ENCODE measurements at regions not wholly inside any gene's neighbourhood (a gene's known extent, or its start where the extent isn't known, plus 50 kb on each side); places are given as distances from the start of the nearest gene placed in this dataset.
"Not testable (repeated sequence)": the region's sequence is repeated elsewhere in the genome, so short reads cannot be mapped to it uniquely, and the experiment has no call there.

DNA sequence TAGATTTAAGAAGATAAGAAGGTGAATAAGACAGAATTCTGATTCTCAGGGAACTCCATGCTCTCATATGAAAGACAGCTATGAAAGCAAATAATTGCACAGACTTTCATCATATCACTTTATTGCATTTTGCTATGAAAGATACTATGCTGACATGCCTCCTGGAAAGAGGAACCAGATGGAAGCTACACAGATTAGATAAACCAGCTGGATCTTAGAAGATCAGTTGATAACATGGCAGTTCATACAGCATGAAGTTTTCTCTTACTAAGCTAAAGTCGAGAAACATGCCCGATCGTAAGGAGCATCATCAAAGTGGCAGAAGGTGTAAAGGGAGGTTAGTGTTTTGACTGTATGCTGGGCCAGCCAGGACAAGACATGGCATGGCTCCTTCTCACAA lies 112.5 kb upstream of the DPP6 start:
- DNase-seq (ENCODE audit: low read depth in 2 of 2), result no peak

DNA sequence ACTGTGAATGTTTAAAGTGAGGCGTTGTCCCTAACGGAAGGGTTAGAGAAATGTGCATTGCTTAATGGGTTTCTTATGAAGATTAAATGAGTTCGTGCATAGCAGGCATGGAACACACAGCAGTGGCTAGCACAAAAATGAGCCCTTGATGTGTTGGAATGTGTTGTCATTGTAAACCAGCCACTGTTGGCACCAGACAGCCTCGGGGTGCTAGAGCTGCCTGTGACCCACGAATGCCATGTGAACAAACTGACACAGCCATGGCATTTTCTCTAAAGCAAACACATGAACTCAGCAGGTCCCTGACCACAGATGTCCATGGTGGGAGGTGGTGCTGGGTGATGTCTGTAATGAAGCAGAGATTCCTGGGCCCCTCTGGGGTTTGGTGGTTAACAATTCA lies 111.1 kb upstream of the DPP6 start:
- no peak for DNase-seq (ENCODE audit: low read depth in 2 of 2)

DNA sequence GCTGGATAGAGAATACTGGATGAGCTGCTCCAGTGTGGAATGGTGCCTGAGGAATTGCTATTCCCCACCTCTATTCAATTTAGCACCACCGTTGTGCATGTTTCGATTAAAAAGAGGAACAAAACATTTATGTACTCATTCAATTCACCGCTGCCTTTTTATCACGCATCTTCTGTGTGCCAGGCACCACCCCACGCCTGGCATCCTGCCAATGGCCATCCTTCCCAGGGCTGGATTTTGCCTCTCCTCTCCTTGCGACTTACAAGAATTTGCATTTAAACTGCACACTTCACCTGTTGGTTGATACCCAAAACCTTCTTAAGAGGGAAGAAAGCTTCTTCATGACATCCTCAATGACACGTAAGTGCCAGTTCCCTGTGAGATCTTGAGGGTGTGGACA lies 110.2 kb upstream of the DPP6 start:
- no peak for DNase-seq (ENCODE audit: low read depth in 2 of 2)

DNA sequence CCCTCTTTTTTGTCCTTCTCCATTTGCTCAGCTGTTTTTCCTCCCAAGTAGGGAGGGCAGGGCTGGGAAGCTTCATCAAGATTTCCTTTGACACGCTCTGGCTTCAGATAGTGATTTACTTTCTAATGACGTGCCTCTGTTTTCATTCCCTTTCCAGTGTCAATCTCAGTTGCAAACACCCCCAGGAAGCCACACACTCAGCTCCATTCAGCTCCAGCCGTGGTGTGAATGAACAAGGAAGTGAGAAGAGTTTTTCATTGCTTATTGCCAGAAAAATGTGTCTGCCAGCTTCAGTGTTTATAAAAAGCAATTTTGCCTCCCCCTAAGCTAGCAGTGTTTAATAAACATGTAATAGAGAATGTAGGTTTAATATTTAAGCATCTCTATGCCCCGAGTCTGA lies 108.7 kb upstream of the DPP6 start:
- no peak for DNase-seq (ENCODE audit: low read depth in 2 of 2)

DNA sequence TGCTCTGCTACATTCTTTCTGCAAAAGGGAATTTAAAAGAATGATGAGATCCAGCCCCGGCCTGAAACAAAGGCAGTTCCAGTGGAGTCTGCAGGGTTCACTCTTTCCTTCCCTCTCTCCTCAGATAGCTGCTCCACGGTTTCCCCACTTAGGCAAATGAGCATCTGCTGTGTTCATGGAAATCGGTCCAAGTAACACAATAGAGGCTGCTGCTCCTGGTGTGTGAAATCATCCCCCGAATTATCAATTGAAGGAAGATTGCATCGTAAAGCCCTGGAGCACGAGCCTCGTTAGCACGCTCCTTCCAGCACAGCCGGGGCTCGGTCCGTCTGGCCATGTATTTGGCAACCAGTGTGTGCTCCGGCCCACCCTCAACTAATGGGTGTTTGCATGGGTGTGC lies 108.3 kb upstream of the DPP6 start:
- DNase-seq (ENCODE audit: low read depth in 2 of 2), result no peak

DNA sequence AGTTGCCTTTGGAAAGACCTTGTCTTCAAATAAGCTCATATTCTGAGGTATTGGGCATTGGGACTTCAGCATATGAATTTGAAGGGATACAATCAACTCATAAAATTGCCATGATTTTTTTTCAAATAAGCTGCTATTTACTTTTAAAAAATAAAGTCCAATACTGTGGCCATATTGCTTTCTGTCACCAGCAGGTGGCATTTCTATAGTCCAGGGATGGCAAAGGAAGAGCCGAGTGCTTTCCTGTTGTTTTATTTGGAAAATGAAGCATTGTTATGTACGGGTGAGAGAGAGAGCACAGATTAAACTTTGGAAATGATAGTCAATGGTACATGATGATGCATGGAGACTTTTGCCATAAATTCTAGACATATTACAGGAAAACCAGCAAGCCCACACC lies 104.1 kb upstream of the DPP6 start:
- DNase-seq (ENCODE audit: low read depth in 2 of 2), result no peak

DNA sequence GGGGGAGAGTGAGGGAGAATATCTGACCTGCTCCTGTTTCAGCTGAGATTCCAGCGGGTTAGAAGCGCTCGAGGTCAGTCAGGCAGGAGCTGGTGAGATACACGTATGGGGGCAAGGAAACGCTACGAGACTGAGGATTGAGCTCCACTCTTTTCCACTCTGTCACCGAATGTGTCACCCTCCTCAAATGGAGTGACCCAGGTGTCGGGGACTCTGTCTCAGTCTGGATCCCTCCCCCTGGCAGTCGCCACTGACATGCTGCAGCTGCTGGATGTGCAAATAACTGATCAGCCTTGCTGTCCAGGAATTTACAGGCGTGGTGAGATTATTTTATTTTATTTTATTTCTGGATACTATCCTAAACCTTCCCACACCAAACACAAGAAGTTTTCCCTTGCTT lies 100.9 kb upstream of the DPP6 start:
- DNase-seq (ENCODE audit: low read depth in 2 of 2), result no peak

DNA sequence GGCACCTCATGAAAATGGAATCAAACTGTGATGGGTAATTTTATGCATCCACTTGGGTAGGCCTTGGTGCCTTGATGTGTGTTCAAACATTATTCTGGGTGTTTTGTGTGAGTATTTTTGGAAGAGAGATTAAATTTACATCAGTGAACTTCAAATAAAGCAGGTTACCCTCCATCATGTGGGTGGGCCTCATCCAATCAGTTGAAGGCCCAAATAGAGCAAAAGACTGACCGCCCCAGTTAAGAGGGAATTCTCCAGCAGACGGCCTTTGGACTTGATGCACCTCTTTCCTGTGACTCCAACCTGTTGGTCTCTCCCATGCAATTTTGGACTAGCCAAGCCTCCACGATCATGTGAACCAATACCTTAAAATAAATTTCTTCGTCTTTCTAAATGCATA lies 97.7 kb upstream of the DPP6 start:
- DNase-seq (ENCODE audit: low read depth in 2 of 2), result no peak

DNA sequence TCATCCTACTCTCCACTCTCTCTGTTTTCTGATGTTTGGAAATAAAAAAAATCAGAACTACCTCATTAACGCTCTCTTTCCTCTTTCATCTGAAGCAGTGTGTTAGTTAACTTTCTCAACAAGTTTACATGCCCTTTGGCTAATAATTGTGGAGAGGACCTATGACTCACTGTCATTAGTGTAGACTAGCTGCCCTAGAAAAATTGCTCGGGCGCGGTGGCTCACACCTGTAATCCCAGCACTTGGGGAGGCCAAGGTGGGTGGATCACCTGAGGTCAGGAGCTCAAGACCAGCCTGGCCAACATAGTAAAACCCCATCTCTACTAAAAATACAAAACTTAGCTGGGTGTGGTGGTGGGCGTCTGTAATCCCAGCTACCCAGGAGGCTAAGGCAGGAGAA lies 94.5 kb upstream of the DPP6 start:
- DNase-seq (ENCODE audit: low read depth in 2 of 2), result not testable (repeated sequence)

DNA sequence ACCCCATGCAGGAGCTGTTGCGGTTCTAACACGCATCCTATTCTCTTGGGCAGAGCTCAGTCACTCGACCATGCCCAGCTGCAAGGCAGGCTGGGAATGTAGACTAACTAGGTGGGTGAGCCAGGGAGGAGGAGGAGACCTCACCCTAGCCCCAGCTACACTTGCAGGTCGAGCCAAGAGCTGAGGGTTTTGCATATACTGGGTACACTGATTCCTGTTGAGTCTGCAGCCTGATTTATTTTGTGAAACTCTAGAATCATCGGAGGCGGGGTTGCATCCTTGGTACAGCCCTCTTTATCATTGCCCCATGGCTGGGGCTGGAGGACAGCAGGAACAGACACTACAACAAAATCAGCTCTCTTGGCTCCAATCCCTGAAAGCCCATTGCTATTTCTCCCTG lies 93.8 kb upstream of the DPP6 start:
- DNase-seq (ENCODE audit: low read depth in 2 of 2), result not testable (repeated sequence)

DNA sequence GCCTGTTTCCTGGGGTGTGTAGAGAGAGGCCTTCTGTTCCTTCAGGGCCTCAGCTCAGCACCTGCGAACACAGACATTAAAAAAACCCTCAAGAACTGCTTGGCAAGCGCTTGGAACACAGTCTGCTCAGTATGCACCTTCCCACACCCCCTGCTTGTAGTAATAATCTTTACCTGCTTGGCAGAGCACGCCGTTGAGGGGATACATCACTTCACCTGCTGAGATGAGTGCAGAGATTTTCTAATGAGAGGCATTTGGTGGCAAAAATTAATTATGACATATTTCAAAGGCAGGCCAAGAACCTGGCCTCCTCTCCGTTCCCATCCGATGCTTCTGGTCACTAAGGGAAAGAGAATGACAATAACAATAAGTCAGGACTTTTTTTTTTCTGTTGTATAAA lies 93.4 kb upstream of the DPP6 start:
- DNase-seq (ENCODE audit: low read depth in 2 of 2), result not testable (repeated sequence)

DNA sequence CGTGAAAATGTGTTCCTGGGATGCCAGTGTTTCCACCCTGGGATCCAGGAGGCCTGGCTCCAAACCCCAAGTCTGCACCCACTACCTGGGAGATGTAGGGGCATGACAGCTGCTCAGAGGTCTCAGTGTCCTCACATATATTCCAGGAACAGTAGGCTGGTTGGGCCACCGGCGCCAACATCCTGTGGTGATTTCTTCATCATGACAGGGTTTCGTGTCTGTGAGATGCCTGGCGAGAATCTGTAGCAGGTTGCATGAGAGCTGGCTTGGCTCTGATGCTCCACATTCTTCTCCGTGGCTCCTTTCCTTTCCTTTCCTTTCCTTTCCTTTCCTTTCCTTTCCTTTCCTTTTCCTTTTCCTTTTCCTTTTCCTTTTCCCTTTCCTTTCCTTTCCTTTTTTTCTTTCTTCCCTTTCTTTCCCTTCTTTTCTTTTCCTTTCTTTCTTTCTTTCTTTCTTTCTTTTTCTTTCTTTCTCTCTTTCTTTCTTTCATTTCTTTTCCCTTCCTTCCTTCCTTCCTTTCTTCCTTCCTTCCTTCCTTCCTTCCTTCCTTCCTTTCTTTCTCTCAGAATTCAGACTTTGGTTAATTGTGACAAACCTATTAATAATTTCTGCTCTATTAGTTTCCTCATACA lies 87.6 kb upstream of the DPP6 start:
- DNase-seq (ENCODE audit: low read depth in 2 of 2), result not testable (repeated sequence)

DNA sequence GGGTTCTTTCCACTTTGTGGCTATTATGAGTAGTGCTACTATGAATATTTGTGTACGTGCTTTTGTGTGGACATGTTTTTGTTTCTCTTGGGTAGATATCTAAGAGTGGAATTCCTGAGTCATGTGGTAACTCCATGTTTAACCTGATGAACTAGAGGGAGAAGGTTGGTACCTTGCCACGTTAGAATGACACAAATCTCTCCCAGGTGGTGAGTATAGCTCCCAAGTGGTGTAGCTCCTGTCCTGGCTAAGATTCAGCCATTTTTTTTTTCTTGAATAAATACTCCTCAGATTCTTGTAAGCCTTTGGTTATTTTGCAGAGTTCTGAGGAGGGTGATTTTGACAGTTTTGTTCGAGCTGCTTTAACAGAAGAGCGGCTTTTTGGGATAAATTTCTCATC lies 83.2 kb upstream of the DPP6 start:
- not testable (repeated sequence) for DNase-seq (ENCODE audit: low read depth in 2 of 2)

DNA sequence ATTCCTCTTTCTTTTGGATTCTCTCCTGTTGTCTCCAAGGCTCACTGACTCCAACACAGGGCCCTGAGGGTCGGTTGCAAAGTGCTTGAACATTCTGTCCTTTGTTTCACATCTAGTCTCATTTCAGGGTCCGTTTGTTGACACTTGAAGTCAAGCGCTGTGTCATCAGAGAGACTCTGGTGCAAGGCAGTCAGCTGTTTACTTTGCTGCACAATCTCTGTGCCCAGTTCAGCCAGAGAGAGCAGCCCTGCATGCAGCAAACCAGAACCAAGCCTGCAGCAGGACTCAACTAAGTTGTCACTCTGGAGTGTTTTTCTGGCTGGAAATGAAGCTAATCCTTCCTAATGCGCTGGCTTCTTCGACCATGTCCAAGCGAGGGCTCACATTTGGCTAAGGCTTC lies 77.6 kb upstream of the DPP6 start:
- not testable (repeated sequence) for DNase-seq (ENCODE audit: low read depth in 2 of 2)

DNA sequence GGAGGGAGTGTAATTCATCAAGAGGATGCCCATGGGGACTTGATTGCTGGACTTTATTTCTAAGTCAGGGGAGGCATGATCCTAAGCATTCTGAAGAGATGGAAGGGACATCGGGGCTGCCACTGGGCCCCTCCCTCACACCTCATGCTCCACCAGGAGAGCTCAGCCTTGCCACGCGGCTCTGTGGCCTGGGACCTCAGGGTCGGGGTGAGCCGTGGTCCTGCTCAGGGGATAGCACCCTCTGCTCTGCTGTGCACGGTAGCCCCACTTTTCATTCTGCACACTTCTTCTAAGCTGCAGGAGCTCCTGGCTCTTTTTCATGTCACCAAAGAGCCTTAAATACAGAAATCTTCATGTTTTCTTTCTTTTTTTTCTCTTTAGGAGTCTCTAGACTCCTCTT lies 75.5 kb upstream of the DPP6 start:
- not testable (repeated sequence) for DNase-seq (ENCODE audit: low read depth in 2 of 2)

DNA sequence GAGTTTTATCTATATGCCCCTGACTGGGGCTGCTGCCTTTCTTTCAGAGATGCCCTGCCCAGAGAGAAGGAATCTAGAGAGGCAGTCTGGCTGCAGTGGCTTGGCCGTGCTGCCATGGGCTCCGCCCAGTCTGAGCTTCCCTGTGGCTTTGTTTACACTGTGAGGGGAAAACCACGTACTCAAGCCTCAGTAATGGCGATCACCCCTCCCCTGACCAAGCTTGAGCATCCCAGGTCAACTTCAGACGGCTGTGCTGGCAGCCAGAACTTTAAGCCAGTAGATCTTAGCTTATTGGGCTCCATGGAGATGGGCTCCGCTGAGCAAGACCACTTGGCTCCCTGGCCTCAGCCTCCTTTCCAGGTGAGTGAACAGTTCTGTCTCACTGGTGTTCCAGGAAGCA lies 69.0 kb upstream of the DPP6 start:
- DNase-seq (ENCODE audit: low read depth in 2 of 2), result not testable (repeated sequence)

DNA sequence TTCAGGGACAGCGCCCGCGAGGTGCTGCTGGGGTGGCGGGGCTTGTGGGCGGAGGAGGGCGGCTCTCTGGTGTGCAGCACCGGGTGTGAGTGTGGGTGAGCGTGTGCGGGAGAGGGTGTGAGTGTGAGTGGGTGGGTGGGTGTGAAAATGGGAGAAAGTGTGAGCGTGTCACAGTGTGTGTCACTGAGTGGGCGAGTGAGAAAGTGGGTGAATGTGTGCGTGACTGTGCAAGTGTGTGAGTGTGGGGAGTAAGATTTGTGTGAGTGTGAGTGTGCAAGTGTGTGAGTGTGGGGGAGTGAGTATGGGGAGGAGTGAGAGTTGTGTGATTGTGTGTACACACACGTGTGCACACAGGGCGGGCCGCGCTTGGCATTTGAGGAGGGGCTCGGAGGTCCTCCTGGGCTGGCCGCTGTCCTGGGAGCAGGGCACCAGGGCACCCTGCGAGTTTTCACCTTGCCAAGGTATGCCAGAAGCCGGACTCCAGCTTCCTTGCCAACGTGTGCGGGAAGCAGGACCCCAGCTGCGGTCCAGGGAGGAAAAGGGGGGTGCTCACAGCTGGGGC lies 63.1 kb upstream of the DPP6 start:
- DNase-seq (ENCODE audit: low read depth in 2 of 2), result not testable (repeated sequence)

DNA sequence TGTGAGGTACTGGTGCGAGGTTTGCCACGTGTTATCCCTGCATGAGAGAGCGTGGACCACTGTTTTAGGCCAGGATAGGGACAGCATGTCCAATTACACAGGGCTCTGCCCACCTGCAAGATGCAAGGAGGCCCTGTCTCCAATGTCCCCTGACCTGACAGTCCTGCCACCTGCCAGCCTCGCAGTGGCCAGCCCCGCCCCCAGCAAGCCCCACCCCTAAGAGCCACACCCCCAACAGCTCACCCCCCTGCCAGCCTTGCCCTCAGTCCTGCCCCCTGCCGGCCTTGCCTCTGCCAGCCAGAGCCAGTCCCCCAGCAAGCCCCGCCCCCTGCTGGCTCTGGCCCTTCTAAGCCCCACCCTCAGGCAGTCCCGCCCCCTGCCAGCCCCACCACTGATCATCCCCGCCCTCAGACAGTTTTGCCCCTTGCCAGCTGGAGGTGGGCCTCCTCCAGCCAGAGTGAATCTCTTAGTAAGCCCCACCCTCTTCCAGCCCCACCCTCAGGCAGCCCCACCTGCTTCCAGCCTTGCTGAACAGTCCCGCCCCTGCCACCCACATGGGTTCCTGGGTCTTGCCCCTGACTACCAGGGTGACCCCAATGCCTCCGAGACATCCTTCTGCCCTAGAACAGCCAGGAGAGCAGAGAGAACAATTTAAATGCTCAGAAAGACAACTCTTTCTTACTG lies 62.3 kb upstream of the DPP6 start:
- DNase-seq (ENCODE audit: low read depth in 2 of 2), result not testable (repeated sequence)

DNA sequence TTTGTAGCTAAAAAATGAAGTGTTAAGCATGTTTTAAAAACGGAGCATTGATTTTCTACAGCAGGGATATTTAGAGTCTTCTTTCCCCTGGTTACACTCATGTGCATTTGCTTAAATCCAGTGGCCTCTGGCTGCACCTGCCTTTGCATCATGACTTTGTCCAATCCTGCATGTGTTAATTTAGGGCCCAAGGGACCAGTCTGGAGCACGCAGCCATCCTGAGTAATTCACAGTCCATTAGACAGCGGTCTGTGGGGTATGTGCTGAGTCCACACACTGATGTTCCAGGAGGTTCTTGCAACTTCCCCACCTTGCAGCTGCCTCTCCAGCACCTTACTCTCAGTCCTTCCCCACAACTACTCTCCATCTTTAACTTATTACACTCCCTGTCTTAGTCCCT lies 60.7 kb upstream of the DPP6 start:
- not testable (repeated sequence) for DNase-seq (ENCODE audit: low read depth in 2 of 2)

DNA sequence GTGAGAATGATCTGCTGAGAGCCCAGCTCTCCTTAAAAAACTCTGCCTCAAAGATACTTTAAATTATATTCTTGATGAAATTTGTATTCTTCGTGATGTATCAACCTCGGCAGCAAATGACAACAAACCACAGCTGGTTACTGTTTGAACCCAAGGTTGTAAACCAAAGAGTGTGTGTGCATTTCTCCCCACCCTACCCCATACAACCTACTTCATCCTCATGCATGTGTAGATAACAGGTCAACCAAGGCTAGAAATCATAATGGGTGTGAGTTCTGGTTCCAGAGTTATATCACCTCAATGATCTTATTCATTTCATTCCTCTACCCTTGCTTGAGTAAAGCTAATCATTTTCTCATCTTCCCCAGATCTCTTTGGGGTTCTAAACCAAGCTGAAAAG lies 58.8 kb upstream of the DPP6 start:
- not testable (repeated sequence) for DNase-seq (ENCODE audit: low read depth in 2 of 2)

DNA sequence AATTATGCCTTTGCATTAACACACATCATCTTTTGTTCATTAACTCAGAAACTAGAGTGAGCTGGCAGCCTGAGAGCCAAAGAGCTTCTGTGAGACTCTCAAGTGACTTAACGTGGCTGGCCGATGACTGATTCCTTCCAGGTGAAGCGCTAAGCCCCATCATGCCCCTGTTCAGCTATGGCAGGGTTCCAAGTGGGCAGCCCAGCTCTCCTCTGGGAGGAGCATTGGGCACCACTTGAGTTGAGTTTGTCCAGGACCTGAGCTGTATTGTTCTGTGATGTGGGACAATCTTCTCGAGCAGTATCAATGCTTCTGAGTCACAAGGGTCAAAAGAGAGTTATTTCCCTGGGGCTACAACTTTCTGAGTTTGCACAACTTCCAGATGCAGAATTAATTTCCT lies 53.3 kb upstream of the DPP6 start:
- not testable (repeated sequence) for DNase-seq (ENCODE audit: low read depth in 2 of 2)
